ENCODE measurements at regions not wholly inside any gene's neighbourhood (a gene's known extent, or its start where the extent isn't known, plus 50 kb on each side); places are given as distances from the start of the nearest gene placed in this dataset.

DNA sequence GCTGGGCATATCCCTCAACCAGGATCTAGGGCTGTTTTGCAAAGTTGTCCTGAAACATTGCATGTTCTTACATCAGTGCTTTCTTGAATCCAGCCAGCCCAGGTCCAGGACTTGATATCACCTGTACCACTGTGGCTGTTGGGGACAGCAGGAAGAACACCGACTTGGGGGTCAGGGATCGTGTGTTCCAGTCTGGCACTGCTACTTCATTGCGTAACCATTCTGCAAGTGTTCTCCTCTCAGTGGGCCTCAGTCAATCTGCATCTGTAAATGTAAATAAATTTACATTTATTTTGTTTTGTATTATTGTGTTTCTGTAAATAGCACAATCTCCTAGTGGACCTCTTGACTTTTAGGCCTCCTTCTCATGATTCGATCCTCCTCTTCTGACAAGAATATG, 167.3 kb downstream of the SUDS3 start:
- no peak overlapping the region for H3K4me3 Mint-ChIP-seq
- no peaks in the 10 kb centered on the region for H4K20me1 ChIP-seq (replicated peaks; ENCODE audit: insufficient read depth)
- H3K27me3 Mint-ChIP-seq (ENCODE audit: insufficient read depth, low read depth, poor library complexity): peaks cover 2% of the 10 kb centered on the region
- H3K36me3 Mint-ChIP-seq (ENCODE audit: low read depth): no peaks in the 10 kb centered on the region; the same call in 2 of the 3 replicates
- no peak overlapping the region for H3K4me2 ChIP-seq
- peaks cover 3% of the 10 kb centered on the region; the same call in 1 of the 2 replicates for H3K36me3 ChIP-seq (ENCODE audit: insufficient read depth)
- H3K27ac Mint-ChIP-seq: no peak overlapping the region
- no peaks in the 10 kb centered on the region for H3K79me2 ChIP-seq (replicated peaks; ENCODE audit: insufficient read depth)
- H3K4me1 Mint-ChIP-seq: peaks cover 13% of the 10 kb centered on the region
- ATAC-seq (no peak), DNase-seq (ENCODE audit: low spot score) (no peak)
- no peak overlapping the region for H2AFZ ChIP-seq
- no peaks in the 10 kb centered on the region for H3K27me3 ChIP-seq (ENCODE audit: insufficient read depth)
- peaks cover 11% of the 10 kb centered on the region for H3K9me3 Mint-ChIP-seq
- no peak overlapping the region for H3K4me3 ChIP-seq
- H3K27ac ChIP-seq (ENCODE audit: low read depth): no peak overlapping the region
- no peak for TF ChIP-seq STAT1 (IDR thresholded peaks at IDR 0.05; ENCODE audit: unreplicated experiment)
- TF ChIP-seq ZNF331 (CRISPR knock-in tag; IDR thresholded peaks at IDR 0.05; ENCODE audit: low read depth): no peak
- TF ChIP-seq, protein P1, sequence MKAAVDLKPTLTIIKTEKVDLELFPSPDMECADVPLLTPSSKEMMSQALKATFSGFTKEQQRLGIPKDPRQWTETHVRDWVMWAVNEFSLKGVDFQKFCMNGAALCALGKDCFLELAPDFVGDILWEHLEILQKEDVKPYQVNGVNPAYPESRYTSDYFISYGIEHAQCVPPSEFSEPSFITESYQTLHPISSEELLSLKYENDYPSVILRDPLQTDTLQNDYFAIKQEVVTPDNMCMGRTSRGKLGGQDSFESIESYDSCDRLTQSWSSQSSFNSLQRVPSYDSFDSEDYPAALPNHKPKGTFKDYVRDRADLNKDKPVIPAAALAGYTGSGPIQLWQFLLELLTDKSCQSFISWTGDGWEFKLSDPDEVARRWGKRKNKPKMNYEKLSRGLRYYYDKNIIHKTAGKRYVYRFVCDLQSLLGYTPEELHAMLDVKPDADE (IDR thresholded peaks at IDR 0.05): no peak
- TF ChIP-seq ZNF114 (CRISPR knock-in tag; IDR thresholded peaks at IDR 0.05): no peak
- TF ChIP-seq, protein P2, sequence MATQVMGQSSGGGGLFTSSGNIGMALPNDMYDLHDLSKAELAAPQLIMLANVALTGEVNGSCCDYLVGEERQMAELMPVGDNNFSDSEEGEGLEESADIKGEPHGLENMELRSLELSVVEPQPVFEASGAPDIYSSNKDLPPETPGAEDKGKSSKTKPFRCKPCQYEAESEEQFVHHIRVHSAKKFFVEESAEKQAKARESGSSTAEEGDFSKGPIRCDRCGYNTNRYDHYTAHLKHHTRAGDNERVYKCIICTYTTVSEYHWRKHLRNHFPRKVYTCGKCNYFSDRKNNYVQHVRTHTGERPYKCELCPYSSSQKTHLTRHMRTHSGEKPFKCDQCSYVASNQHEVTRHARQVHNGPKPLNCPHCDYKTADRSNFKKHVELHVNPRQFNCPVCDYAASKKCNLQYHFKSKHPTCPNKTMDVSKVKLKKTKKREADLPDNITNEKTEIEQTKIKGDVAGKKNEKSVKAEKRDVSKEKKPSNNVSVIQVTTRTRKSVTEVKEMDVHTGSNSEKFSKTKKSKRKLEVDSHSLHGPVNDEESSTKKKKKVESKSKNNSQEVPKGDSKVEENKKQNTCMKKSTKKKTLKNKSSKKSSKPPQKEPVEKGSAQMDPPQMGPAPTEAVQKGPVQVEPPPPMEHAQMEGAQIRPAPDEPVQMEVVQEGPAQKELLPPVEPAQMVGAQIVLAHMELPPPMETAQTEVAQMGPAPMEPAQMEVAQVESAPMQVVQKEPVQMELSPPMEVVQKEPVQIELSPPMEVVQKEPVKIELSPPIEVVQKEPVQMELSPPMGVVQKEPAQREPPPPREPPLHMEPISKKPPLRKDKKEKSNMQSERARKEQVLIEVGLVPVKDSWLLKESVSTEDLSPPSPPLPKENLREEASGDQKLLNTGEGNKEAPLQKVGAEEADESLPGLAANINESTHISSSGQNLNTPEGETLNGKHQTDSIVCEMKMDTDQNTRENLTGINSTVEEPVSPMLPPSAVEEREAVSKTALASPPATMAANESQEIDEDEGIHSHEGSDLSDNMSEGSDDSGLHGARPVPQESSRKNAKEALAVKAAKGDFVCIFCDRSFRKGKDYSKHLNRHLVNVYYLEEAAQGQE (IDR thresholded peaks at IDR 0.05; ENCODE audit: unreplicated experiment): no peak
- TF ChIP-seq EZH2phosphoT487 (IDR thresholded peaks at IDR 0.05; ENCODE audit: unreplicated experiment): no peak
- no peak for TF ChIP-seq POLR2AphosphoS5 (IDR thresholded peaks at IDR 0.05; ENCODE audit: low read depth)
- no peak for TF ChIP-seq EZH2 (IDR thresholded peaks at IDR 0.05; ENCODE audit: low read depth, unreplicated experiment)
- TF ChIP-seq, protein P3, sequence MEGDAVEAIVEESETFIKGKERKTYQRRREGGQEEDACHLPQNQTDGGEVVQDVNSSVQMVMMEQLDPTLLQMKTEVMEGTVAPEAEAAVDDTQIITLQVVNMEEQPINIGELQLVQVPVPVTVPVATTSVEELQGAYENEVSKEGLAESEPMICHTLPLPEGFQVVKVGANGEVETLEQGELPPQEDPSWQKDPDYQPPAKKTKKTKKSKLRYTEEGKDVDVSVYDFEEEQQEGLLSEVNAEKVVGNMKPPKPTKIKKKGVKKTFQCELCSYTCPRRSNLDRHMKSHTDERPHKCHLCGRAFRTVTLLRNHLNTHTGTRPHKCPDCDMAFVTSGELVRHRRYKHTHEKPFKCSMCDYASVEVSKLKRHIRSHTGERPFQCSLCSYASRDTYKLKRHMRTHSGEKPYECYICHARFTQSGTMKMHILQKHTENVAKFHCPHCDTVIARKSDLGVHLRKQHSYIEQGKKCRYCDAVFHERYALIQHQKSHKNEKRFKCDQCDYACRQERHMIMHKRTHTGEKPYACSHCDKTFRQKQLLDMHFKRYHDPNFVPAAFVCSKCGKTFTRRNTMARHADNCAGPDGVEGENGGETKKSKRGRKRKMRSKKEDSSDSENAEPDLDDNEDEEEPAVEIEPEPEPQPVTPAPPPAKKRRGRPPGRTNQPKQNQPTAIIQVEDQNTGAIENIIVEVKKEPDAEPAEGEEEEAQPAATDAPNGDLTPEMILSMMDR (conservative IDR thresholded peaks at IDR 0.05; ENCODE audit: low read depth in 2 of 2): no peak
- no peak for TF ChIP-seq JUNB (IDR thresholded peaks at IDR 0.05; ENCODE audit: unreplicated experiment)
- no peak for TF ChIP-seq CREB1 (CRISPR knock-in tag; IDR thresholded peaks at IDR 0.05; ENCODE audit: low read depth)
- no peak for TF ChIP-seq NANOG (IDR thresholded peaks at IDR 0.05; ENCODE audit: borderline replicate concordance)
- TF ChIP-seq, protein P4, sequence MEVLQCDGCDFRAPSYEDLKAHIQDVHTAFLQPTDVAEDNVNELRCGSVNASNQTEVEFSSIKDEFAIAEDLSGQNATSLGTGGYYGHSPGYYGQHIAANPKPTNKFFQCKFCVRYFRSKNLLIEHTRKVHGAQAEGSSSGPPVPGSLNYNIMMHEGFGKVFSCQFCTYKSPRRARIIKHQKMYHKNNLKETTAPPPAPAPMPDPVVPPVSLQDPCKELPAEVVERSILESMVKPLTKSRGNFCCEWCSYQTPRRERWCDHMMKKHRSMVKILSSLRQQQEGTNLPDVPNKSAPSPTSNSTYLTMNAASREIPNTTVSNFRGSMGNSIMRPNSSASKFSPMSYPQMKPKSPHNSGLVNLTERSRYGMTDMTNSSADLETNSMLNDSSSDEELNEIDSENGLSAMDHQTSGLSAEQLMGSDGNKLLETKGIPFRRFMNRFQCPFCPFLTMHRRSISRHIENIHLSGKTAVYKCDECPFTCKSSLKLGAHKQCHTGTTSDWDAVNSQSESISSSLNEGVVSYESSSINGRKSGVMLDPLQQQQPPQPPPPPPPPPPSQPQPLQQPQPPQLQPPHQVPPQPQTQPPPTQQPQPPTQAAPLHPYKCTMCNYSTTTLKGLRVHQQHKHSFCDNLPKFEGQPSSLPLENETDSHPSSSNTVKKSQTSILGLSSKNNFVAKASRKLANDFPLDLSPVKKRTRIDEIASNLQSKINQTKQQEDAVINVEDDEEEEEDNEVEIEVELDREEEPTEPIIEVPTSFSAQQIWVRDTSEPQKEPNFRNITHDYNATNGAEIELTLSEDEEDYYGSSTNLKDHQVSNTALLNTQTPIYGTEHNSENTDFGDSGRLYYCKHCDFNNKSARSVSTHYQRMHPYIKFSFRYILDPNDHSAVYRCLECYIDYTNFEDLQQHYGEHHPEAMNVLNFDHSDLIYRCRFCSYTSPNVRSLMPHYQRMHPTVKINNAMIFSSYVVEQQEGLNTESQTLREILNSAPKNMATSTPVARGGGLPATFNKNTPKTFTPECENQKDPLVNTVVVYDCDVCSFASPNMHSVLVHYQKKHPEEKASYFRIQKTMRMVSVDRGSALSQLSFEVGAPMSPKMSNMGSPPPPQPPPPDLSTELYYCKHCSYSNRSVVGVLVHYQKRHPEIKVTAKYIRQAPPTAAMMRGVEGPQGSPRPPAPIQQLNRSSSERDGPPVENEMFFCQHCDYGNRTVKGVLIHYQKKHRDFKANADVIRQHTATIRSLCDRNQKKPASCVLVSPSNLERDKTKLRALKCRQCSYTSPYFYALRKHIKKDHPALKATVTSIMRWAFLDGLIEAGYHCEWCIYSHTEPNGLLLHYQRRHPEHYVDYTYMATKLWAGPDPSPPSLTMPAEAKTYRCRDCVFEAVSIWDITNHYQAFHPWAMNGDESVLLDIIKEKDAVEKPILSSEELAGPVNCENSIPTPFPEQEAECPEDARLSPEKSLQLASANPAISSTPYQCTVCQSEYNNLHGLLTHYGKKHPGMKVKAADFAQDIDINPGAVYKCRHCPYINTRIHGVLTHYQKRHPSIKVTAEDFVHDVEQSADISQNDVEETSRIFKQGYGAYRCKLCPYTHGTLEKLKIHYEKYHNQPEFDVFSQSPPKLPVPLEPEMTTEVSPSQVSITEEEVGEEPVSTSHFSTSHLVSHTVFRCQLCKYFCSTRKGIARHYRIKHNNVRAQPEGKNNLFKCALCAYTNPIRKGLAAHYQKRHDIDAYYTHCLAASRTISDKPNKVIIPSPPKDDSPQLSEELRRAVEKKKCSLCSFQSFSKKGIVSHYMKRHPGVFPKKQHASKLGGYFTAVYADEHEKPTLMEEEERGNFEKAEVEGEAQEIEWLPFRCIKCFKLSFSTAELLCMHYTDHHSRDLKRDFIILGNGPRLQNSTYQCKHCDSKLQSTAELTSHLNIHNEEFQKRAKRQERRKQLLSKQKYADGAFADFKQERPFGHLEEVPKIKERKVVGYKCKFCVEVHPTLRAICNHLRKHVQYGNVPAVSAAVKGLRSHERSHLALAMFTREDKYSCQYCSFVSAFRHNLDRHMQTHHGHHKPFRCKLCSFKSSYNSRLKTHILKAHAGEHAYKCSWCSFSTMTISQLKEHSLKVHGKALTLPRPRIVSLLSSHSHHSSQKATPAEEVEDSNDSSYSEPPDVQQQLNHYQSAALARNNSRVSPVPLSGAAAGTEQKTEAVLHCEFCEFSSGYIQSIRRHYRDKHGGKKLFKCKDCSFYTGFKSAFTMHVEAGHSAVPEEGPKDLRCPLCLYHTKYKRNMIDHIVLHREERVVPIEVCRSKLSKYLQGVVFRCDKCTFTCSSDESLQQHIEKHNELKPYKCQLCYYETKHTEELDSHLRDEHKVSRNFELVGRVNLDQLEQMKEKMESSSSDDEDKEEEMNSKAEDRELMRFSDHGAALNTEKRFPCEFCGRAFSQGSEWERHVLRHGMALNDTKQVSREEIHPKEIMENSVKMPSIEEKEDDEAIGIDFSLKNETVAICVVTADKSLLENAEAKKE (CRISPR knock-in tag; IDR thresholded peaks at IDR 0.05): no peak
- peaks cover 5% of the 10 kb centered on the region; the same call in 1 of the 2 replicates for H3K4me1 ChIP-seq (ENCODE audit: insufficient read depth)
- peaks cover 27% of the 10 kb centered on the region for H3K9me2 ChIP-seq (ENCODE audit: insufficient read depth)
- no peaks in the 10 kb centered on the region for H3F3A ChIP-seq (replicated peaks; ENCODE audit: low read depth)

Measured in GM23338 (cell line).